ENCODE measurements at regions not wholly inside any gene's neighbourhood (a gene's known extent, or its start where the extent isn't known, plus 50 kb on each side); places are given as distances from the start of the nearest gene placed in this dataset.
"Not testable (repeated sequence)": the region's sequence is repeated elsewhere in the genome, so short reads cannot be mapped to it uniquely, and the experiment has no call there.

GRCh38 chr11:47928426-47928825, 51.9 kb upstream of the PTPRJ start:
- DNase-seq, result no peak
- Mint-ChIP-seq H3K4me3 (no peak overlapping the region), H3K27me3 (no peaks in the 10 kb centered on the region), H3K4me1 (ENCODE audit: low read depth) (peaks cover 30% of the 10 kb centered on the region), H3K36me3 (ENCODE audit: low read depth) (no peaks in the 10 kb centered on the region), H3K27ac (no peak overlapping the region), H3K9me3 (no peaks in the 10 kb centered on the region)

- Mint-ChIP-seq H3K4me1 (ENCODE audit: low read depth) (peaks cover 43% of the 10 kb centered on the region), H3K27me3 (no peaks in the 10 kb centered on the region), H3K9me3 (no peaks in the 10 kb centered on the region), H3K36me3 (ENCODE audit: low read depth) (no peaks in the 10 kb centered on the region), H3K27ac (peak overlapping the region; percentile 65), H3K4me3 (no peak overlapping the region)
- DNase-seq, result no peak
Measured at GRCh38 chr11:47924184-47924691, 56.1 kb upstream of the PTPRJ start.

GRCh38 chr11:47923667-47924066, 56.7 kb upstream of the PTPRJ start:
- H3K27ac Mint-ChIP-seq, result peak overlapping the region; percentile 47
- no peak overlapping the region for H3K4me3 Mint-ChIP-seq
- no peak for DNase-seq
- H3K4me1 Mint-ChIP-seq (ENCODE audit: low read depth), result peaks cover 48% of the 10 kb centered on the region
- H3K27me3 Mint-ChIP-seq, result no peaks in the 10 kb centered on the region
- no peaks in the 10 kb centered on the region for H3K9me3 Mint-ChIP-seq
- H3K36me3 Mint-ChIP-seq (ENCODE audit: low read depth), result no peaks in the 10 kb centered on the region

GRCh38 chr11:47921080-47921555, 59.2 kb upstream of the PTPRJ start:
- H3K36me3 Mint-ChIP-seq (ENCODE audit: low read depth); DNase-seq; H3K9me3 Mint-ChIP-seq; H3K4me3 Mint-ChIP-seq; H3K27ac Mint-ChIP-seq; H3K27me3 Mint-ChIP-seq: not testable (repeated sequence)
- H3K4me1 Mint-ChIP-seq (ENCODE audit: low read depth), result peaks cover 50% of the 10 kb centered on the region

- Mint-ChIP-seq H3K9me3 (no peaks in the 10 kb centered on the region), H3K4me1 (ENCODE audit: low read depth) (peaks cover 52% of the 10 kb centered on the region), H3K36me3 (ENCODE audit: low read depth) (no peaks in the 10 kb centered on the region), H3K4me3 (no peak overlapping the region), H3K27ac (peak overlapping the region; percentile 37), H3K27me3 (no peaks in the 10 kb centered on the region)
- no peak for DNase-seq
Measured at GRCh38 chr11:47918882-47919495, 61.4 kb upstream of the PTPRJ start.

GRCh38 chr11:47918370-47918690, 62.0 kb upstream of the PTPRJ start:
- Mint-ChIP-seq H3K4me1 (ENCODE audit: low read depth) (peaks cover 49% of the 10 kb centered on the region), H3K27ac (no peak overlapping the region)

GRCh38 chr11:47917599-47918369, 62.6 kb upstream of the PTPRJ start:
- Mint-ChIP-seq H3K9me3 (no peaks in the 10 kb centered on the region), H3K27me3 (no peaks in the 10 kb centered on the region), H3K27ac (no peak overlapping the region), H3K4me3 (no peak overlapping the region), H3K4me1 (ENCODE audit: low read depth) (peaks cover 48% of the 10 kb centered on the region), H3K36me3 (ENCODE audit: low read depth) (no peaks in the 10 kb centered on the region)
- no peak for DNase-seq

More at GRCh38 chr11:47918370-47918690, 62.0 kb upstream of the PTPRJ start:
- Mint-ChIP-seq H3K36me3 (ENCODE audit: low read depth) (no peaks in the 10 kb centered on the region), H3K4me3 (no peak overlapping the region), H3K9me3 (no peaks in the 10 kb centered on the region), H3K27me3 (no peaks in the 10 kb centered on the region)
- DNase-seq, result no peak

GRCh38 chr11:47916361-47916841, 64.0 kb upstream of the PTPRJ start:
- no peak overlapping the region for H3K4me3 Mint-ChIP-seq
- DNase-seq, result no peak
- no peaks in the 10 kb centered on the region for H3K36me3 Mint-ChIP-seq (ENCODE audit: low read depth)
- no peaks in the 10 kb centered on the region for H3K27me3 Mint-ChIP-seq
- peaks cover 46% of the 10 kb centered on the region for H3K4me1 Mint-ChIP-seq (ENCODE audit: low read depth)
- H3K27ac Mint-ChIP-seq, result no peak overlapping the region
- no peaks in the 10 kb centered on the region for H3K9me3 Mint-ChIP-seq

GRCh38 chr11:47915783-47916182, 64.6 kb upstream of the PTPRJ start:
- Mint-ChIP-seq H3K9me3 (no peaks in the 10 kb centered on the region), H3K27ac (no peak overlapping the region)

GRCh38 chr11:47915374-47915773, 65.0 kb upstream of the PTPRJ start:
- Mint-ChIP-seq H3K4me3 (no peak overlapping the region), H3K4me1 (ENCODE audit: low read depth) (peaks cover 36% of the 10 kb centered on the region), H3K27ac (no peak overlapping the region), H3K27me3 (no peaks in the 10 kb centered on the region), H3K36me3 (ENCODE audit: low read depth) (no peaks in the 10 kb centered on the region), H3K9me3 (no peaks in the 10 kb centered on the region)
- DNase-seq, result no peak

More at GRCh38 chr11:47915783-47916182, 64.6 kb upstream of the PTPRJ start:
- Mint-ChIP-seq H3K36me3 (ENCODE audit: low read depth) (no peaks in the 10 kb centered on the region), H3K4me1 (ENCODE audit: low read depth) (peaks cover 40% of the 10 kb centered on the region), H3K27me3 (no peaks in the 10 kb centered on the region), H3K4me3 (no peak overlapping the region)
- no peak for DNase-seq

- Mint-ChIP-seq H3K36me3 (ENCODE audit: low read depth) (no peaks in the 10 kb centered on the region), H3K27ac (no peak overlapping the region), H3K4me3 (no peak overlapping the region), H3K4me1 (ENCODE audit: low read depth) (peaks cover 30% of the 10 kb centered on the region), H3K27me3 (no peaks in the 10 kb centered on the region), H3K9me3 (no peaks in the 10 kb centered on the region)
- DNase-seq, result no peak
Measured at GRCh38 chr11:47914743-47915142, 65.6 kb upstream of the PTPRJ start.

- Mint-ChIP-seq H3K4me3 (no peak overlapping the region), H3K27me3 (no peaks in the 10 kb centered on the region), H3K27ac (no peak overlapping the region), H3K4me1 (ENCODE audit: low read depth) (peaks cover 19% of the 10 kb centered on the region), H3K36me3 (ENCODE audit: low read depth) (no peaks in the 10 kb centered on the region), H3K9me3 (no peaks in the 10 kb centered on the region)
- no peak for DNase-seq
Measured at GRCh38 chr11:47913529-47914244, 65.5 kb upstream of the NUP160 start.

- Mint-ChIP-seq H3K4me3 (no peak overlapping the region), H3K27ac (no peak overlapping the region), H3K36me3 (ENCODE audit: low read depth) (no peaks in the 10 kb centered on the region), H3K27me3 (no peaks in the 10 kb centered on the region), H3K9me3 (no peaks in the 10 kb centered on the region), H3K4me1 (ENCODE audit: low read depth) (peaks cover 17% of the 10 kb centered on the region)
- no peak for DNase-seq
Measured at GRCh38 chr11:47912843-47913437, 64.8 kb upstream of the NUP160 start.

- Mint-ChIP-seq H3K4me3 (no peak overlapping the region), H3K9me3 (no peaks in the 10 kb centered on the region)
Measured at GRCh38 chr11:47911149-47911548, 63.0 kb upstream of the NUP160 start.

More at GRCh38 chr11:47911149-47911548, 63.0 kb upstream of the NUP160 start:
- no peak for DNase-seq
- H3K27me3 Mint-ChIP-seq, result no peaks in the 10 kb centered on the region
- H3K36me3 Mint-ChIP-seq (ENCODE audit: low read depth), result no peaks in the 10 kb centered on the region
- no peak overlapping the region for H3K27ac Mint-ChIP-seq
- H3K4me1 Mint-ChIP-seq (ENCODE audit: low read depth), result peaks cover 16% of the 10 kb centered on the region
